ENCODE measurements at regions not wholly inside any gene's neighbourhood (a gene's known extent, or its start where the extent isn't known, plus 50 kb on each side); places are given as distances from the start of the nearest gene placed in this dataset.
"Not testable (repeated sequence)": the region's sequence is repeated elsewhere in the genome, so short reads cannot be mapped to it uniquely, and the experiment has no call there.

DNA sequence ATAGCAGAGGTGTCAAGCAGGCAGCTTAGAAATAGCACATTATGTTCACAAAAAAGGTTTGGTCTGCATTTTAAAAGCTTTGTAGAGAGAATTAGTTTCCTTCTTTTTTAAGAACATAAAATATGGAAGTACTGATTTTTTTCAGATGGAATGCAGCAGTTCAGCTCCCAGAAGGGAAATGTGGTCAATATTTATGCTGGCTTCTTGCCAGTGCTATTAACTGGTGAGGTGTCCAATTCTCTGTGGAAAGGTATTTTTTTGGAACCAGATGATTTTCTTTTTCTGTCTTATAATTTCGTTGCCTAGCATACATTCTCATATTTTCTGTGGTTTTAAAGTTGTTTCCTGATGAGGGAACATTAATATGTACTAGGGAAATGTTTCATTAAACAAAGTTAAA is 211.4 kb upstream of the ZNF385D start:
- Histone ChIP-seq H3K27me3 (no peaks in the 10 kb centered on the region), H3K27ac (no peak overlapping the region), H3K36me3 (no peaks in the 10 kb centered on the region), H3K4me1 (peaks cover 0 to 14% (median 0%) of the 10 kb centered on the region in 3 donors), H3K9me3 (no peaks in the 10 kb centered on the region), H3K4me3 (no peak overlapping the region)
- WGBS, 2 donors (ENCODE audit: low coverage in 1 of 2), result 16 to 40% methylated on average over 1 of the region's 1 CpG
- TF ChIP-seq POLR2AphosphoS5 (IDR thresholded peaks at IDR 0.05), result no peak
- TF ChIP-seq POLR2A (IDR thresholded peaks at IDR 0.05), result no peak
- no peak for TF ChIP-seq EP300 (IDR thresholded peaks at IDR 0.05)
- no peak for ATAC-seq

DNA sequence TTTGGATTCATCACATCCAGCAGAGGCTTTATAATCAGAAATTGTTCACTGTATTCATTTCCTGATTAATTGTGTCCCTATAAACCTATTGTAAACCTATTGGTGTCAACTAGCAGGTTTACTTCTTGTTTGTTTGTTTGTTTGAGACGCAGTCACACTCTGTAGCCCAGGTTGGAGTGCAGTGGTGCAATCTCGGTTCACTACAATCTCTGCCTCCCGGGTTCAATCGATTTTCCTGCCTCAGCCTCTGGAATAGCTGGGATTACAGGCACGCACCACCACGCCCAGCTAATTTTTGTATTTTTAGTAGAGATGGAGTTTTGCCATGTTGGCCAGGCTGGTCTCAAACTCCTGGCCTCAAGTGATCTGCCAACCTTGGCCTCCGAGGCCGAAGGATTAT is 215.4 kb upstream of the ZNF385D start:
- not testable (repeated sequence) for ATAC-seq, H3K27me3 ChIP-seq, H3K27ac ChIP-seq, H3K9me3 ChIP-seq, H3K36me3 ChIP-seq, H3K4me3 ChIP-seq
- WGBS, 2 donors (ENCODE audit: low coverage in 1 of 2), result 84 to 97% methylated on average over 6 to 7 of the region's 8 CpGs
- H3K4me1 ChIP-seq, result peaks cover 0 to 14% (median 0%) of the 10 kb centered on the region in 3 donors

DNA sequence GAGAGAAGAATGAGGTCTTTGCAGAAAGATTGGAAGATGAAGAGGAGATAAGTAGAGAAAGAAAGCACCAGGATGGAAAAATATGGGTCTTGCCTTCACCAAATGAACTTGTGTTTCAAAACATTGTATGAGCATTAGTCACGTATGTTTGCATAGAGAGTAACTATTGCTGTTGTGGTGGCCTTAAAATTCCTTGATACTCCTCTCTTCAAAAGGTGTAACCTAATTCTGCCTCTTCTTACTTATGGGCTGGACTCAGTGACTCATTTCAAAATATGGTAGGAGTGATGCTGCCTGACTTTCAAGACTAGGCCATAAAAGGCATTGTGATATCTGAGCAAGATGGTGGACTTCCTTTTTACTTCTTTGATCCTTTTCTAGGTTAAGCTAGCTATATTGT is 228.7 kb upstream of the ZNF385D start:
- ATAC-seq, result no peak
- TF ChIP-seq, protein P1, sequence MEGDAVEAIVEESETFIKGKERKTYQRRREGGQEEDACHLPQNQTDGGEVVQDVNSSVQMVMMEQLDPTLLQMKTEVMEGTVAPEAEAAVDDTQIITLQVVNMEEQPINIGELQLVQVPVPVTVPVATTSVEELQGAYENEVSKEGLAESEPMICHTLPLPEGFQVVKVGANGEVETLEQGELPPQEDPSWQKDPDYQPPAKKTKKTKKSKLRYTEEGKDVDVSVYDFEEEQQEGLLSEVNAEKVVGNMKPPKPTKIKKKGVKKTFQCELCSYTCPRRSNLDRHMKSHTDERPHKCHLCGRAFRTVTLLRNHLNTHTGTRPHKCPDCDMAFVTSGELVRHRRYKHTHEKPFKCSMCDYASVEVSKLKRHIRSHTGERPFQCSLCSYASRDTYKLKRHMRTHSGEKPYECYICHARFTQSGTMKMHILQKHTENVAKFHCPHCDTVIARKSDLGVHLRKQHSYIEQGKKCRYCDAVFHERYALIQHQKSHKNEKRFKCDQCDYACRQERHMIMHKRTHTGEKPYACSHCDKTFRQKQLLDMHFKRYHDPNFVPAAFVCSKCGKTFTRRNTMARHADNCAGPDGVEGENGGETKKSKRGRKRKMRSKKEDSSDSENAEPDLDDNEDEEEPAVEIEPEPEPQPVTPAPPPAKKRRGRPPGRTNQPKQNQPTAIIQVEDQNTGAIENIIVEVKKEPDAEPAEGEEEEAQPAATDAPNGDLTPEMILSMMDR (IDR thresholded peaks at IDR 0.05), result no peak
- TF ChIP-seq POLR2A (IDR thresholded peaks at IDR 0.05) (no peak), POLR2AphosphoS5 (IDR thresholded peaks at IDR 0.05) (no peak), EP300 (IDR thresholded peaks at IDR 0.05) (no peak)
- no peaks in the 10 kb centered on the region for H3K9me3 ChIP-seq

DNA sequence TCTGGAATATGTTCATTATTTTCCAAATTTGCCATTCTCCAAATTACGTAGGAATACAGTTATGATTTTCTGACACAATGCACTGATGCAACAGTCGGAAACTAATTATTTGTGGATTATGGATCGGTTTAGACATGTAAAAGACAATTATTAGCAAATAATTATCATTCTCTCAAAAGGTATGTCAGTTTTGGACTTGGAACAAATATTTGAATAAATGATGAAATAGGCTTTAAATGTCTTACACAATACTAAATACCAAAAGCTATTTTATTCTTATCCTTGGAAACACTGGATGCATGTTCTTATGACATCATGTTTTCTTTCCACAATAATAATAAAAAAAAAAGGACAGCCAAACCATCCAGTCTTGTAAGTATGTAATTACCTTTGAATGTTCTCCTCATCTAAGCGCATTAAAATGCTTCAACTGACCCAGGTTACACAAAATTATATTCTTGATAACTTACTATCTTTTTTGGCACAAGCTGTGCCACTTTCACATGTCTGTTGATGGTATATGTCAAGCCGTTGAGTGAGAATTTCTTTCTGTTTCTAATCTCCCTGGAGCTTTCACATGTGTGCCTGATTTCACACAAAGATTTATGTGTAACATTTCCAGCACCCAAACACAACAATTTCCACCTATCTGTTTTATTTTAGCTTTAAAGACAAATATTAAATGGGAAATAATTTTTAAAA is 238.5 kb upstream of the ZNF385D start:
- no peak for ATAC-seq
- 55 to 80% methylated on average over 5 of the region's 5 CpGs for WGBS, 2 donors (ENCODE audit: low coverage in 1 of 2)

More for the DNA sequence above, 228.7 kb upstream of the ZNF385D start:
- H3K4me1 ChIP-seq, result no peaks in the 10 kb centered on the region
- 78 to 95% methylated on average over 1 of the region's 1 CpG for WGBS, 2 donors (ENCODE audit: low coverage in 1 of 2)
- H3K27me3 ChIP-seq, result no peaks in the 10 kb centered on the region
- no peak overlapping the region for H3K4me3 ChIP-seq
- H3K36me3 ChIP-seq, result no peaks in the 10 kb centered on the region
- H3K27ac ChIP-seq, result no peak overlapping the region

DNA sequence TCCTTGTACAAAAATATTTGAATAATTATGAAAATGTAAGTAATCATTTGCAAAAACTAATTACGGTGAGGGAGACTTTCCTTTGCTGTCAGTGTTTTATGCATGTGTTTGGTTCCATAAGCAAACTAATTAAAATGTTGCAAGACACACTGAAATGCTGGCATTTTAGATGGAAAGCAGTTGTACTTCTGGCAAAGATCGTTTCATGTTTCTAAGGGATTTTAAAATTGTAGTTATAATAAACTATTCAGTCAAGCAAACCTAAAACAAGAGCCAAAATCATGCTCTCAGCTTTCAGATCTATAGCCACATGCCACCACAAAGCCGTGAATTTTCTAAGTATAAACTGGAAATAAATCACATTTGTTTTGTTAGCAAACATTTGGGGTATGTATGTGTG is 240.1 kb upstream of the ZNF385D start:
- 54 to 67% methylated on average over 3 of the region's 3 CpGs for WGBS, 2 donors (ENCODE audit: low coverage in 1 of 2)
- ATAC-seq, result no peak
- Histone ChIP-seq H3K9me3 (no peaks in the 10 kb centered on the region), H3K4me1 (no peaks in the 10 kb centered on the region), H3K36me3 (no peaks in the 10 kb centered on the region), H3K27me3 (no peaks in the 10 kb centered on the region), H3K4me3 (no peak overlapping the region), H3K27ac (no peak overlapping the region)
- TF ChIP-seq POLR2A (IDR thresholded peaks at IDR 0.05) (no peak), POLR2AphosphoS5 (IDR thresholded peaks at IDR 0.05) (no peak), EP300 (IDR thresholded peaks at IDR 0.05) (no peak)
- TF ChIP-seq, protein P1 (IDR thresholded peaks at IDR 0.05), result no peak

More for the DNA sequence above, 238.5 kb upstream of the ZNF385D start:
- Histone ChIP-seq H3K4me1 (no peaks in the 10 kb centered on the region), H3K9me3 (no peaks in the 10 kb centered on the region), H3K27me3 (no peaks in the 10 kb centered on the region), H3K27ac (no peak overlapping the region), H3K4me3 (no peak overlapping the region), H3K36me3 (no peaks in the 10 kb centered on the region)
- TF ChIP-seq, protein P1 (IDR thresholded peaks at IDR 0.05), result no peak

DNA sequence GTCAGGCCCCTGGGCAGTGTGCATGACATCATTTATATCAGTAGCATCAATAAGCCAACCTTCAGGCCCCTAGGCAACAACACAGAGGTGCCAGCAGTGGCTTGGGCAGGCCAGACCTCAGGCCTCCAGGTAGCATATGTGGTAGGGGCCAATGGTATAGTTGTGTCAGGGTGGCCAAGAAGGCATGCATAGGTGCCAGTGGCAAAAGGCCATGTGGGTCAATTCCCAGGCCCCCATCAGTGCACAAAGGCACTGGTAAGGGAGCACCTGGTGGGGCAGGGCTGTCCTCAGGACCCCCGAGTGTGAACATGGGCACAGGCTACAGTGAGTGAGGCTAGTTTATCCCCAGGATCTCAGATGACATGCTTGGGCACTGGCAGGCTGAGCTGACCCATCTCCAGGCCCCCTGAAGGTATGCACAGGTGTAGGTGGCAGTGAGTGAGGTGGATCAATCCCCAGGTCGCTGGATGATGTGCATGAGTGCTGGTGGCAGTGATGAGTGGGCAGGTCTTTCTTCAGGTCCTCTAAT is 244.1 kb upstream of the ZNF385D start:
- no peak for ATAC-seq
- H3K36me3 ChIP-seq, result no peaks in the 10 kb centered on the region
- no peaks in the 10 kb centered on the region for H3K4me1 ChIP-seq
- TF ChIP-seq POLR2AphosphoS5 (IDR thresholded peaks at IDR 0.05), result no peak
- H3K9me3 ChIP-seq, result no peaks in the 10 kb centered on the region
- H3K27me3 ChIP-seq, result no peaks in the 10 kb centered on the region
- WGBS, 2 donors (ENCODE audit: low coverage in 1 of 2), result no CpG with 5 or more reads among the region's 2 CpGs
- H3K4me3 ChIP-seq, result no peak overlapping the region
- no peak overlapping the region for H3K27ac ChIP-seq

Measured in gastroesophageal sphincter (tissue), 4 donors.